HG03460 (cell line): ENCODE measurements at regions not wholly inside any gene's neighbourhood (a gene's known extent, or its start where the extent isn't known, plus 50 kb on each side); places are given as distances from the start of the nearest gene placed in this dataset.
A peak's percentile ranks its signal among the peaks of the same experiment; 100 is the strongest.
"Not testable (repeated sequence)": the region's sequence is repeated elsewhere in the genome, so short reads cannot be mapped to it uniquely, and the experiment has no call there.

Source experiments
- ATAC-seq: cut with Tn5 transposase; IDR thresholded peaks from one replicate; pipeline ENCODE4 v1.9.1; 2021; ENCODE audit not compliant: unreplicated experiment

DNA sequence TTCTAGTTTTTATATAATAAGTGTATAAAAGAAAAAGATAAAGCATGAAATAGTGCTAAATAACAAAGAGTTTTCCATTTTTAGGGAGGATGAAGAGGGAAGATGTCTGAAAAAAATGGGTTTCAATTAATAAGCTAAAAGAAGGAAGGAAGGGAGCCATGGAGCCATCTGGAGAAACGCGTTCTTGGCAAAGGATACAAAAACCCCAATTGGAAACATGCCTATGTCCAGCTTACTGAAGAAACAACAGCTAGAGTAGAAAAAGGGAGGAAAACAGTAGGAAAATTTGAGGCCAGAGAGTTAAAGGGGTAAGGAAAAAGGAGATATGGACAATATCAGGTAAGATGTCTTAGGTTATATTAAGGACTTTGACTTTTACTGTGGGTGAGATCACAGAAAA lies 416.2 kb upstream of the GHITM start:
- ATAC-seq: no peak

GRCh38 chr10:83724471-83725241 lies 414.7 kb upstream of the GHITM start:
- ATAC-seq: peak; percentile 78

DNA sequence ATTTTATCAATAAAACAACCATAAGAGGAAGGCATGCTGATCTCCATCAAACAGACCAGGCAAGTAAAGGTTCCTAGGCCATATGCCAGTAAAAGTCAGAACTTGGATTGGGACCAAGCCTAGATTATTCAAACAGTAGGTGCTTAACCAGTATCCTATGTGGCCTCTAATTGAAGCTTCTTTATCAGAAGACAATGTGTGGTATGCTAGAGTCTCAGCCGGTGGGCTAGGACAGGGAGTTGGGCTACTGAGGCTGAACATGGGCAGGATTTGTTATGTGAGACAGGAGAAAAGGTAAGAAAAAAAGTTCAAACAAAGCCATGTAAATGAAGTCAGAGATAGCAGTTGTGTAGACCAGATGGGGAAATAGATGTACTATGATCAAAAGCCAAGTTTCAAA lies 413.7 kb upstream of the GHITM start:
- no peak for ATAC-seq

- ATAC-seq: no peak
Observed at GRCh38 chr10:83734278-83734677, 405.0 kb upstream of the GHITM start.

- ATAC-seq: no peak
Observed at GRCh38 chr10:83736008-83736407, 403.3 kb upstream of the GHITM start.

DNA sequence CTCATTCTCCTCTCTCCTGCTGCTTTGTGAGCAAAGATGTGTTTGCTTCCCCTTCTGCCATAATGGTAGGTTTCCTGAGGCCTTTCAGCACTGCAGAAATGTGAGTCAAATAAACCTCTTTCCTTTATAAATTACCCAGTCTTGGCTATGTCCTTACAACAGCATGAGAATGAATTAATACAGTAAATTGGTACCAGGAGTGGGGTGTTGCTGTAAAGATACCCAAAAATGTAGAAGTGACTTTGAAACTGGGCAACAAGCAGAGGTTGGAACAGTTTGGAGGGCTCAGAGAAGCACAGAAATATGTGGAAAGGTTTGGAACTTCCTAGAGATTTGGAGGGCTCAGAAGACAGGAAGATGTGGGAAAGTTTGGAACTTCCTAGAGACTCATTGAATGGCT lies 388.7 kb upstream of the GHITM start:
- ATAC-seq: no peak

GRCh38 chr10:83753490-83753889 lies 385.8 kb upstream of the GHITM start:
- ATAC-seq: no peak

DNA sequence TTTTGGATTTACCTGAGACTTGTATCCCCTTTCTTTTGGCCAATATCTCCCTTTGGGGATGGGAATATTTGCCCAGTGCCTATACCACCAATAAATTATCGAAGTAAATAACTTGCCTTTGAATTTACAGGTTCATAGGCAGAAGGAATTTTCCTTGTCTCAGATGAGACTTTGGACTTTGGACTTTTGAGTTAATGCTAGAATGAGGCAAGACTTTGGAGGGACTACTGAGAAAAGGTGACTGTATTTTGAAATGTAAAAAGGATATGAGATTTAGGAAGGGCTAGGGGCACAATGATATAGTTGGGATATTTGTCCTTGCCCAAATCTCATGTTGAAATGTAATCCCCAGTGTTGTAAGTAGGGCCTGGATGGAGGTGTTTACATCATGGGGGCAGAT lies 384.5 kb upstream of the GHITM start:
- ATAC-seq: no peak

- no peak for ATAC-seq
Observed at GRCh38 chr10:83760142-83760541, 379.2 kb upstream of the GHITM start.

DNA sequence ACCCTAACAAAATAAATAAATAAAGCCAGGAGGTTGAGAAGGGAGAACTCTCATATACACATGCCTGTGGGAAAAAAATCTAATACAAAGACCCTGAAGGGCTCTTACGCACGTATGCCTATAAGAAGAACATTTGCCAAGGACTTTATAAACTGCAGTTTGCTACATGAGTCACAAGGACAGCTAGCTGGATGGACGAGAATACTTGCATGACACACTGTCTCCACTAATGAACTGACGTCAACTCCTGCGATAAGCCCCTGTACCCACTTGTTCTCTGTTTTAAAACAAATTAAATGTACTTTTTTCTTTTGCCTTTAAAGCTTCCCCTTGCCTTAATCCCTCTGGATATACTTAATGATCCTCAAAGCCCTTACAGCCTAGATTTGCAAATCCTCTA lies 374.6 kb upstream of the GHITM start:
- ATAC-seq: no peak

- no peak for ATAC-seq
Observed at GRCh38 chr10:83765731-83766130, 373.6 kb upstream of the GHITM start.

- ATAC-seq: no peak
Observed at GRCh38 chr10:83769281-83769820, 370.0 kb upstream of the GHITM start.

DNA sequence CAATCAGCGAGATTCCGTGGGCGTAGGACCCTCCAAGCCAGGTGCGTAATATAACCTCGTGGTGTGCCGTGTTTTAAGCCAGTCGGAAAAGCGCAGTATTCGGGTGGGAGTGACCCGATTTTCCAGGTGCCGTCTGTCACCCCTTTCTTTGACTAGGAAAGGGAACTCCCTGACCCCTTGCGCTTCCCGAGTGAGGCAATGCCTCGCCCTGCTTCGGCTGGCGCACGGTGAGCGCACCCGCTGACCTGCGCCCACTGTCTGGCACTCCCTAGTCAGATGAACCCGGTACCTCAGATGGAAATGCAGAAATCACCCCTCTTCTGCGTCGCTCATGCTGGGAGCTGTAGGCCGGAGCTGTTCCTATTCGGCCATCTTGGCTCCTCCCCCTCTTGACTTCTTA lies 352.6 kb upstream of the GHITM start:
- not testable (repeated sequence) for ATAC-seq

- no peak for ATAC-seq
Observed at GRCh38 chr10:83801983-83802382, 337.3 kb upstream of the GHITM start.

DNA sequence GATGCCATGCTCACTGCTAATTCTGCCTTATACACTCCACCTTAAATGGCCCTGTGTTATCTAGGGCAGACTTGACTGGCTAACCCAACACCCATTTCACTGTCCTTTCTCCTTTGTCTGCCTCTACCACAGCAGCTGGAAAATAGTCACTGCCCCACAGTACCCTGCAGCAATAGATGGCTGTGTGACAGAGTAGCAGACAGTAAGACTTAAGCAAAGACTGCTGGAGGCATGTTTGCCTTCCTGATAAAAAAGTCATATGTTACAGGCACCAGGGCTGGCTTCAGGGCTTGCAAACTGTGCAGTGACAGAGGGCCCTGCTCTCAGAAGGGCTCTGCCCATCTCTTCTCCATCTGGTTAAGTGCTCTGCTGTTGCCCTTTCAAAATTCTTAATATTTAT lies 332.6 kb upstream of the GHITM start:
- no peak for ATAC-seq

- no peak for ATAC-seq
Observed at GRCh38 chr10:83809001-83809400, 330.3 kb upstream of the GHITM start.

GRCh38 chr10:83816942-83817341 lies 322.4 kb upstream of the GHITM start:
- ATAC-seq: peak; percentile 84

GRCh38 chr10:83817797-83818196 lies 321.5 kb upstream of the GHITM start:
- ATAC-seq: no peak

DNA sequence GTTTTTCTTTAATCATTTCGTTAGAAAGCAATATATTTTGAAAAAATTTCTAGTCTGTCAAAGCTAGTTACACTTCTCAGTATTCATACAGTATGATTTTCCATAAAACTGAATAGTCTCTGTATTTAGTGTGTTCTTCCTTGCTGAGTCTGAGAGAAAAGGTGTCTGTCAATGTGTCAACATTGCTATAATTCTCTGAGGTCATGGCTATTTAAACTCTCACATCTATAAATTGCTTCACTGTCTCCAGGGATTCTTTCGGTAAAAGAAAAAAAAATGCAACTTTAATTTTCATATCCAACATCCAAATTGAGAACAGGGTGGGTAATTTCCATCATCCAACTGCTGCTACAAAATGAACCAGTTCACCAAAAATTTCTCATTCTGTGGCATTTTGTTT lies 319.7 kb upstream of the GHITM start:
- ATAC-seq: no peak

DNA sequence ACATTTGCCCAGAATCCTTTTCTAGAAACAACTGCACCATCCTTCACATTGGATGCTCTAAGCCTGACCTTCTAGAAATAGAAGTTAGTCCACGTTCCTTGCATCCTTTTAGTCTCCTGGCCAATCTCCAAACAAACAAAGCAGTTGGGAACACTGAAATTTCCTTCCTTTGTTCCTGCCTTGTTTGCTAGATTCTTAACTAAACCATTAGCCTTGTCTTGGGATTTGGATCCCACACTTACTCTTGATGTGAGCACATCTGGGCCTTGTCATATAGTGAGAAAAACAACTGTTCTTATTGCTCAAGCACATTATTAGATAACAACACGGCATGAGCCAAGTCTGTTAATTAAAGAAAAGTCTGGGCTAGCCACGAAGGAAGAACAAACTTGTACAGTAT lies 319.3 kb upstream of the GHITM start:
- no peak for ATAC-seq

- no peak for ATAC-seq
Observed at GRCh38 chr10:83824099-83824498, 315.2 kb upstream of the GHITM start.

- no peak for ATAC-seq
Observed at GRCh38 chr10:83834096-83834495, 305.2 kb upstream of the GHITM start.
